OCI-LY3 (cell line): ENCODE measurements at regions not wholly inside any gene's neighbourhood (a gene's known extent, or its start where the extent isn't known, plus 50 kb on each side); places are given as distances from the start of the nearest gene placed in this dataset.

Source experiments
- EZH2phosphoT487 ChIP-seq: fragments of 200-600 bp; shearing (Covaris generic); IDR thresholded peaks from 2 replicates; pipeline ENCODE4 v1.6.1; 2018; ENCODE audit warnings: antibody characterized with exemption, mixed run types, low read depth
- TF ChIP-seq, protein P1 (sequence below): fragments of 200-600, 300-600 bp; sonication (generic); IDR thresholded peaks from 2 replicates; pipeline ENCODE4 v1.5.1; 2014; ENCODE audit warnings: antibody characterized with exemption, low read length, low read depth

GRCh38 chr9:99374793-99375192 lies 152.7 kb downstream of the SEC61B start:
- TF ChIP-seq, protein P1, sequence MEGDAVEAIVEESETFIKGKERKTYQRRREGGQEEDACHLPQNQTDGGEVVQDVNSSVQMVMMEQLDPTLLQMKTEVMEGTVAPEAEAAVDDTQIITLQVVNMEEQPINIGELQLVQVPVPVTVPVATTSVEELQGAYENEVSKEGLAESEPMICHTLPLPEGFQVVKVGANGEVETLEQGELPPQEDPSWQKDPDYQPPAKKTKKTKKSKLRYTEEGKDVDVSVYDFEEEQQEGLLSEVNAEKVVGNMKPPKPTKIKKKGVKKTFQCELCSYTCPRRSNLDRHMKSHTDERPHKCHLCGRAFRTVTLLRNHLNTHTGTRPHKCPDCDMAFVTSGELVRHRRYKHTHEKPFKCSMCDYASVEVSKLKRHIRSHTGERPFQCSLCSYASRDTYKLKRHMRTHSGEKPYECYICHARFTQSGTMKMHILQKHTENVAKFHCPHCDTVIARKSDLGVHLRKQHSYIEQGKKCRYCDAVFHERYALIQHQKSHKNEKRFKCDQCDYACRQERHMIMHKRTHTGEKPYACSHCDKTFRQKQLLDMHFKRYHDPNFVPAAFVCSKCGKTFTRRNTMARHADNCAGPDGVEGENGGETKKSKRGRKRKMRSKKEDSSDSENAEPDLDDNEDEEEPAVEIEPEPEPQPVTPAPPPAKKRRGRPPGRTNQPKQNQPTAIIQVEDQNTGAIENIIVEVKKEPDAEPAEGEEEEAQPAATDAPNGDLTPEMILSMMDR, result no peak
- no peak for TF ChIP-seq EZH2phosphoT487
